Osteoblast (primary cell): ENCODE measurements at regions not wholly inside any gene's neighbourhood (a gene's known extent, or its start where the extent isn't known, plus 50 kb on each side); places are given as distances from the start of the nearest gene placed in this dataset.

Experiments
- DNase-seq: peaks from one replicate; pipeline ENCODE4 v3.0.0; 2011; ENCODE audit warnings: low spot score, mixed read lengths; ENCODE audit not compliant: insufficient read length; ENCODE audit errors: missing footprints
- H2AFZ ChIP-seq: 2 replicates; pipeline ENCODE4 v1.6.0; 2011; ENCODE audit warnings: mild to moderate bottlenecking, low read length
- H3K27ac ChIP-seq: 2 replicates; pipeline ENCODE4 v1.5.1; 2011; ENCODE audit warnings: mild to moderate bottlenecking, low read depth, low read length, moderate library complexity
- H3K27me3 ChIP-seq: 2 replicates; pipeline ENCODE4 v1.6.0; 2012; ENCODE audit warnings: mild to moderate bottlenecking, control low read depth, inconsistent platforms, low read length, moderate library complexity; ENCODE audit not compliant: insufficient read depth
- H3K36me3 ChIP-seq: 2 replicates; pipeline ENCODE4 v1.5.1; 2011; ENCODE audit warnings: mild to moderate bottlenecking, low read length, control low read depth, moderate library complexity; ENCODE audit not compliant: insufficient read depth
- H3K4me1 ChIP-seq: 2 replicates; pipeline ENCODE4 v1.5.1; 2011; ENCODE audit warnings: mild to moderate bottlenecking, low read length, control low read depth, moderate library complexity; ENCODE audit not compliant: insufficient read depth
- H3K4me2 ChIP-seq: 2 replicates; pipeline ENCODE4 v1.6.0; 2011; ENCODE audit warnings: mild to moderate bottlenecking, low read length; ENCODE audit not compliant: insufficient read depth
- H3K4me3 ChIP-seq: fragments of 200-600 bp; sonication (generic); 3 replicates; pipeline ENCODE4 v1.5.1; 2012; ENCODE audit warnings: mild to moderate bottlenecking, low read length, inconsistent platforms; ENCODE audit not compliant: insufficient read depth
- H3K79me2 ChIP-seq: 2 replicates; pipeline ENCODE4 v1.6.0; 2012; ENCODE audit warnings: mild to moderate bottlenecking, low read length, control low read depth, inconsistent platforms; ENCODE audit not compliant: insufficient read depth
- H3K9me3 ChIP-seq: 2 replicates; pipeline ENCODE4 v1.5.1; 2011; ENCODE audit warnings: low read depth, low read length, control low read depth
- H4K20me1 ChIP-seq: 2 replicates; pipeline ENCODE4 v1.6.0; 2012; ENCODE audit warnings: mild to moderate bottlenecking, low read length, control low read depth; ENCODE audit not compliant: insufficient read depth
- TF ChIP-seq, protein P1 (sequence below): IDR thresholded peaks from 2 replicates; pipeline ENCODE4 v1.5.1; 2011; ENCODE audit warnings: mild to moderate bottlenecking, low read depth, low read length, moderate library complexity; ENCODE audit errors: extremely low read depth

DNA sequence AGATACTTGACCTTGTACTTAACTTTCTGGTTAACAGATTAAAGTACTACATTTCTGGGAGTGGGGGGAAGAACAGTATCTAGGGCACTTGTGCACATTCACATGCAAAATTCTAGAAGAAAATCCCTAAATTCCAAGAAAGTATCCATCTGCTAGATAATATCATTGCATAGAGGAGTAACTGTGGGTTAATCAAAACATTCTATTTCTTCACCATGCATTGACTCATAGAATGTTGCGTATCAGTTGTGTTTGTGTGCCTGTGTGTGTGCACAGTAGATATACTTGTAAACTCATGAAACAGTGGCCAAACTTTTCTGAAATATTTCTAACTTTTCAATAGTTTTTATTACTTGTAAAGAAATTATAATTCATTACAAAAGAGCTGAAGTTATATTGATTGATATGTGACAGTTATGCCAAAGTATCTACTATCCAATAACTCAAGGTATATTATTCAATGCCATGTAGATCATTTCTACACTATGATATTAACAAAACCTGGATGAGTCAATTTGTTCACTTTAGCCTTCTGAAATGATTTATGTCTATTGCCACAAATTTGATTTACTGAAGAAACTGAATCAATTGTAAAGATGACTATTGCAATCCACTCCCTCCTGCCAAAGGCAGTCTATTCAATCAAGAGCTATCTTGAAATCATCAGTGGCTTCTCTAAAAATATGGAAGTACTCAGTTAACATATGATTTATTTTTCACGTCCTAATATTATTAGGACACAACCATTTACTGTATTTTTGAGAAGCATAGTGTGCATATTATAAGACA, 756.7 kb upstream of the ARGLU1 start:
- no peak overlapping the region for H2AFZ ChIP-seq
- no peaks in the 10 kb centered on the region for H3K36me3 ChIP-seq
- TF ChIP-seq, protein P1, sequence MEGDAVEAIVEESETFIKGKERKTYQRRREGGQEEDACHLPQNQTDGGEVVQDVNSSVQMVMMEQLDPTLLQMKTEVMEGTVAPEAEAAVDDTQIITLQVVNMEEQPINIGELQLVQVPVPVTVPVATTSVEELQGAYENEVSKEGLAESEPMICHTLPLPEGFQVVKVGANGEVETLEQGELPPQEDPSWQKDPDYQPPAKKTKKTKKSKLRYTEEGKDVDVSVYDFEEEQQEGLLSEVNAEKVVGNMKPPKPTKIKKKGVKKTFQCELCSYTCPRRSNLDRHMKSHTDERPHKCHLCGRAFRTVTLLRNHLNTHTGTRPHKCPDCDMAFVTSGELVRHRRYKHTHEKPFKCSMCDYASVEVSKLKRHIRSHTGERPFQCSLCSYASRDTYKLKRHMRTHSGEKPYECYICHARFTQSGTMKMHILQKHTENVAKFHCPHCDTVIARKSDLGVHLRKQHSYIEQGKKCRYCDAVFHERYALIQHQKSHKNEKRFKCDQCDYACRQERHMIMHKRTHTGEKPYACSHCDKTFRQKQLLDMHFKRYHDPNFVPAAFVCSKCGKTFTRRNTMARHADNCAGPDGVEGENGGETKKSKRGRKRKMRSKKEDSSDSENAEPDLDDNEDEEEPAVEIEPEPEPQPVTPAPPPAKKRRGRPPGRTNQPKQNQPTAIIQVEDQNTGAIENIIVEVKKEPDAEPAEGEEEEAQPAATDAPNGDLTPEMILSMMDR: no peak
- no peaks in the 10 kb centered on the region for H3K9me3 ChIP-seq
- no peak for DNase-seq
- no peak overlapping the region for H3K4me2 ChIP-seq
- no peaks in the 10 kb centered on the region for H3K4me1 ChIP-seq
- no peak overlapping the region for H3K4me3 ChIP-seq
- H4K20me1 ChIP-seq: no peaks in the 10 kb centered on the region
- H3K27me3 ChIP-seq: no peaks in the 10 kb centered on the region
- H3K27ac ChIP-seq: no peak overlapping the region
- no peaks in the 10 kb centered on the region for H3K79me2 ChIP-seq

DNA sequence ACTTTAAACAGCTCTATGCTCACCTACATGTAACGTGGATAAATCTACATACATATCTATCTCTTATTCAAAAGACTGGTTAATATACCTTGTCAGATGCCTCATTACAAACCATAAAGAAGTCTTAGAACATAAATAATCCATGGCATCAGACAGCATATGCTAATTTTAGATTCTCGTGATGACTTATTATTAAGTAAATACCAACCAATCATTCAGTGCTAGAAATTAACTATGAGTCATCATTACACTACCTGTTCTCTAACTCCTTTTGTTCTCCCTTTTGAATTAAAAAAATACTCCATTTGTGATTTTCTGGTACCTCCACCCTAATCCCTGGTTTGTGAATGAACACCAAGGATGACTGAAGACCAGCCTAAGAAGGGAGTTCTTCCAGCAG, 754.3 kb upstream of the ARGLU1 start:
- Histone ChIP-seq H3K27me3 (no peaks in the 10 kb centered on the region), H3K79me2 (no peaks in the 10 kb centered on the region), H3K4me2 (no peak overlapping the region), H3K27ac (no peak overlapping the region), H3K36me3 (no peaks in the 10 kb centered on the region), H2AFZ (no peak overlapping the region), H3K4me1 (no peaks in the 10 kb centered on the region), H3K9me3 (no peaks in the 10 kb centered on the region), H3K4me3 (no peak overlapping the region), H4K20me1 (no peaks in the 10 kb centered on the region)
- DNase-seq: no peak
- TF ChIP-seq, protein P1: no peak

DNA sequence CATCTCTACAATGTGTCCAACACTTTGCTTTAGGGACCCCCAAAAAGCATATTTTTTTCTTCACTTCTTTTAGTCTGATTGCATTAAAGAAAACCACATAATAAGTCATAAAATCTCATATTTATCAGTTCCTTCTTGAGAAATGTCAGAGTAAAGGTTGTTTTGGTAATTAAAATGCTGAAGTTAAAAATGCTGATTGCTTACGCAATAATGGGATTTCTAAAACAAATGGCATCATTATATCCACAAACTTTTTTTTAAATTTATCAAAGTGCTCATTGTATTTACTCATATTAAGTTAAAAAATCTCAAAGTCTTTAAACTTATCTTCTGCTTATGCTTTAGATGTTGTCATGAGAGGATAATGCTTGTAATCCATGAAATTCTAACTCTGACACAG, 737.2 kb upstream of the ARGLU1 start:
- Histone ChIP-seq H3K27me3 (no peaks in the 10 kb centered on the region), H3K4me2 (no peak overlapping the region), H4K20me1 (no peaks in the 10 kb centered on the region), H3K36me3 (no peaks in the 10 kb centered on the region), H3K9me3 (no peaks in the 10 kb centered on the region), H2AFZ (no peak overlapping the region), H3K4me3 (no peak overlapping the region), H3K27ac (no peak overlapping the region), H3K79me2 (no peaks in the 10 kb centered on the region), H3K4me1 (no peaks in the 10 kb centered on the region)
- TF ChIP-seq, protein P1: no peak
- DNase-seq: no peak

DNA sequence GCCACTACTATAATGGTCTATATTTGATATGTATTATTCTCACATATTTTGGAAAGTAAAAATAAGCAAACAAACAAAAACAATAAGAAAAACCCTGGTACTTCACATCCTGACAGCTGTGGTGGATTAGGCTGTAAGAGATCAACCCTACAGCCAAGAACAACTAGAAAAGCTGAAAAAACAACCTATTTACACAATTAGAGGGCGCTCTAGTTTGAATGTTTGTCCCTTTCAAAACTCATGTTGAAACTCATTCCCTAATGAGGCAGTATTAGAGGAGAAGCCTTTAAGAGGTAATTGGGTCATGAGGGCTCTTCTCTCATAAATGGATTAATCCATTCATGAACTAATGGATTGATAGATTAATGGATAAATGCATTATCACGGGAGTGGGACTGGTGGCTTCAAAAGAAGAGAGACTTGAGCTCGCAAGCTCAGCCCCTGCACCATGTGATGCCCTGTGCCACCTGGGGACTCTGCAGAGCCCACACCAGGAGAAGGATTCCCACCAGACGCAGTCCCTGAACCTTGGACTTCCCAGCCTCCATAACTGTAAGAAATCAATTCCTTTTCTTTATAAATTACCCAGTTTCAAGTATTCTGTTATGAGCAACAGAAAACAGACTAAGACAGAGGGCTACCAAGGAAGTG, 733.9 kb upstream of the ARGLU1 start:
- Histone ChIP-seq H4K20me1 (no peaks in the 10 kb centered on the region), H3K36me3 (no peaks in the 10 kb centered on the region), H3K27ac (no peak overlapping the region), H3K9me3 (no peaks in the 10 kb centered on the region), H3K27me3 (no peaks in the 10 kb centered on the region), H2AFZ (no peak overlapping the region), H3K4me3 (no peak overlapping the region), H3K4me2 (no peak overlapping the region), H3K79me2 (no peaks in the 10 kb centered on the region), H3K4me1 (no peaks in the 10 kb centered on the region)
- TF ChIP-seq, protein P1: no peak
- DNase-seq: no peak
